Stimulated activated CD8-positive, alpha-beta memory T cell treated with anti-CD3 and anti-CD28 coated beads, Interleukin-2, amount 100 ng/mL, for 1 hour (primary cell): ENCODE measurements at regions not wholly inside any gene's neighbourhood (a gene's known extent, or its start where the extent isn't known, plus 50 kb on each side); places are given as distances from the start of the nearest gene placed in this dataset.

Experiments
- DNase-seq, 2 donors: peaks; one replicate each; pipeline ENCODE4 v3.0.0-alpha.2; 2020; ENCODE audit warnings: low read depth in 2 of 2

DNA sequence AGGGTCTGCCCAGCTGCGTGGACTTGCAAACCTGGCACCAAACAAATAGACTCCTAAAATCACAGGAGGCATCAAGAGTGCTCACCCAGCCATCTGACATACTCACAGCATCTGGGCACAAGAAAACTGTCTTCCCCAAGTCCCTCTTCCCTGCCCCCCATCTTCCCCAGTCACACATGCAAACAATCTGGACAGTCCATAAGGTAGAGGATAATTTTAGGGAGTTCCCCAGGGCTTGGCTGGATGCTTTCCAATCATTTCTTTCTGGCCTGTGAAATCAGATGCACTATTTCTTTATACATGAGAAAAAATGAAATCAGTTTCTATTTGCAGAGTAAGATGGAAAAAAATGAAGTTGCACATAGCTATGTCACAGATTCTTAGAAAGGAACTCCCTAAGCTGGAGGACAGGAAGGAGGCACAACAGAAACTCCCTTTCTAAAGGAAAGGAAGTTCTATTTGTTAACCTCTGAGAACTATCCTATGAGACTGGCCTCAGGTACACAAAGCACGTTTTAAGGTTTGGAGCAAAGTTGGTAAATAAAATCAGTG, 342.3 kb downstream of the HNRNPD start:
- DNase-seq = no peak

GRCh38 chr4:82017680-82018079, 356.1 kb downstream of the HNRNPD start:
- DNase-seq = no peak

DNA sequence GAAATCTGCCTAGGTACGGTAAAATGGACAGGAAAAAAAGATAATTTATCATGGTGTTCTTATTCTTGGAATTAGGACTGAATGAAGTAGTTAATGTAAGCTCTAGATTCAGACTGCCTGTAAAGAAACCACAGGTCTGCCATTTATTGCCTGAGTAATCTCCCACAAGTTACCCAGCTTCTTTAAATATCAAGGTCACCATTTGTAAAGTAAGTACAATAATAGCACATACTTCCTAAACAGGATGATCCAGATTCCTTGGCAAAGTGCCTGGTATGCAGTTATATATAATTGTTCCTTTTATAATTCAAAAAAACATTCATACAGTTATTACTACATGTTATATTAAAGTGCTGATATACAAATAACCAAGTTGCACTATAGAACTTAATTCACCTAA, 368.6 kb downstream of the HNRNPD start:
- DNase-seq = no peak

- no peak for DNase-seq
Measured at GRCh38 chr4:81997313-81997712, 376.5 kb downstream of the HNRNPD start.

- no peak for DNase-seq
Measured at GRCh38 chr4:81990898-81991297, 382.9 kb downstream of the HNRNPD start.

- DNase-seq = no peak
Measured at GRCh38 chr4:81990211-81990610, 383.6 kb downstream of the HNRNPD start.

DNA sequence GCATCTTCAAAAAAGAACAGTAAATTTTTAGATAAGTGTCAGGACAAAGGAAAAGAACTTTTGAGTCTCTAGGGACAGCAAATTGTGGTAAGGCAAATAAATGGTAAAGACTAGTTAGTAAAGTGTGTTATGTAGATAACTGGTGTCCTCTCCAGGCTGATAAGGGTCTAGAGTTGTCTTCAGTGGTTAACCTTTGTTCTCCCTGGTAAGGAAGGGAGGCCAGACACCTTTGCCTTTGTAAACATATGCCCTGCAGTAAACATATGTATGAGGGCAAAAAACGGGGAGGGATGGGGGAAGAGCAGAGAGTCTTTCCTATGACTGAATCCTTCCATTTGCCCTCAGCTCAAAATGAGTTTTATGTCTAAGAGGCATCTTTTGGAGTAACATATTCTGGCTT, 384.6 kb downstream of the HNRNPD start:
- no peak for DNase-seq

- DNase-seq = no peak
Measured at GRCh38 chr4:81988178-81988577, 385.6 kb downstream of the HNRNPD start.

DNA sequence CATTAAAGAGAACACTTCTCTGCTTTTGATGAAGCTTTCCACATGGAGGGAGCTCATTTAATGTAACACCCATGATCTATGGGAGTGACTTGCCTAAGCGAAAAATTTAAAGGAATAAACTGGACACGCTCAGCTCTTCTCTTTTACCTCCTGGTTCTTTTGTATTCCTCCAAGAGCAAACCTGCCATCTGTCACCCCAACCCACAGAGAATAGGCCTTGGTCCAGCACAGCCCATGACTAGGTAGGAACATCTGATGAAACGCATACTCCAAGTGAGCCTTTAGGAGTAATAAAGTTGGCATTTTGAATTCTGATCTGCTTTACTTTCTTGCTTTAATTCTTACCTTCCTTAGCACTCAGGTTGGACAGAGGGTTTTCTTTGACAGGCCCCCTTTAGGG, 389.0 kb downstream of the HNRNPD start:
- no peak for DNase-seq

- no peak for DNase-seq
Measured at GRCh38 chr4:81982846-81983540, 390.8 kb downstream of the HNRNPD start.

DNA sequence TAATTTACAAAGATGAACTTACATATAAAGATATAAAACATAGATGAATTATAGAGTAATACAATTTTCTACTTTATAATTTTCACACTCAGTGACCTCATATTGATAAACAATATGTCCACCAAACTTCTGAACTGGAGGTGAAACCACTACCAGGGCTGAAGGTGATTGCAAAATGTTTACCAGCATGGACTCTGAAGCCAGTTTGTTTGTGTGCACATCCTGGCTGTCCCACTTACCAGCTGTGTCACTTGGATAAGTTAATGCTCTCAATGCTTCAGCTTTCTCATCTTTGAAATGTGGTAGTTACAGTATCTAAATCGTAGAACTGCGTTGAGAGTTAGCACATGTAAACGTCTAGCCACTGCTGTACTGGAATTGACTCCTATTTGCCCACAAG, 392.6 kb downstream of the HNRNPD start:
- DNase-seq = no peak

DNA sequence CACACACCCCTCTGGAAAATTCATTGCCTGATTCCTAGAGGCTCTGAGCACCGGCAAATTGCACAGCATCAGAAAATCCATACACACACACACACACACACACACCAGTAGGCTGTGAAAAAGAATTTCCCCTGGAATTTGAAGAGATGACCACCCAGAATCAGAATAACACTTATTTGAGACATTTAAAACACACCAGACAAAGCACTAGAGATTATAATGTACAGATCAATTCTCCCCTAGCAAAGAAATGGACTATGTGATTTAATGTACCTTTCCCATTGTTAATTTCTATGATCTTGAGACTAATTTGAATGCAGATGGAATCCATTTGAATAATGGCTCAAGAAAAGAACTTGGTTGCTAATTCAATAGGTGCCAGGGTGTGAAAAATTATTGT, 399.3 kb downstream of the HNRNPD start:
- DNase-seq = no peak

- DNase-seq = no peak
Measured at GRCh38 chr4:81971637-81972381, 402.0 kb downstream of the HNRNPD start.

DNA sequence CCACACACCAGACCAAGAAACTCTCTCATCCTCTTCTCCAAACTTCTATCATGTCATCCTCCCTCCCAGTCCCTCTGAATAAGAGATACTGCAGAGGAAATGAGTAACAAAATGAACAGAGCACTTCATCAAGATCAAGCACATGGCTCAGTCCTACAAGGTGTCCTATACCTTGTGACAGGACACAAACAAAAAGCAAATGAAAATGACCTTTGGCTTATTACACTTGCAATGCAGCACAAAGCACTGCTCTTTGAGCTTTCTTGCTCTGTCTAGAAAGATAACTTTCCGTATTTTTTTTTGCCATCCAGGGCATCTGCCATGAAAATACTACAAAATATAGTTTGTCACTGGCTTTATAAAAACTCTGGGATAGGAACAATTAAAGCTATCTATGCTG, 402.7 kb downstream of the HNRNPD start:
- no peak for DNase-seq

GRCh38 chr4:81970454-81970853, 403.3 kb downstream of the HNRNPD start:
- no peak for DNase-seq

DNA sequence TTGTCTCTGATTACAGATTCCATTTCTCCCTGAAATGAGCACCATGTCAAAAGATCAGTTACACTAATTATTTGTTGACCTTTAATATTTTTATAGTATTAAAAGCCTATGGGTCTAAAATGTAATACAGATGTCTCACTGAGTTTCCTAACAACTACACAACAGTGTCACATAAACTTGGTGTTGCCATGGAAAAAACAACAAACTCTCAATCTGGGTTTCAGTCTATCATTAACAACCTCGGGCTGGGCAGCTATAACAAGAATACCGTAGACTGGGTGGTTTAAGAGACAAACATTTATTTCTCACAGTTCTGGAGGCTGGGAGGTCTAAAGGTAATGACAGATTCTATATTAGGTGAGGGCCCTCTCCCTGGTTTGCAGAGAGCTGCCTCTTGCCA, 407.1 kb downstream of the HNRNPD start:
- no peak for DNase-seq

GRCh38 chr4:81965911-81966310, 407.9 kb downstream of the HNRNPD start:
- no peak for DNase-seq

- no peak for DNase-seq
Measured at GRCh38 chr4:81965454-81965853, 408.3 kb downstream of the HNRNPD start.

DNA sequence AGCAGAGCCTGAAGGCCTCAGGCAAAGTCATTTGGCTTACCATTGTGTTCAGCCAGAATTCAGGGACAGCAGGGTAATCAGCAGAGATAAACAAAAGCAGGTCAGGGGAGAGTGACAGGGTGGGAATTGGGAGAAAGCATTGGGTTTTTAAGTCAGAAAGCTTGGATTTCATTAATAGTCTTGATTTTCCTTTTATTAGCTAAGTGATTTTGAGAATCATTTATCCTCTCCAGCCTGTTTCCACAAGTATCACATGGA, 410.1 kb downstream of the HNRNPD start:
- no peak for DNase-seq

GRCh38 chr4:81963015-81963762, 410.6 kb downstream of the HNRNPD start:
- no peak for DNase-seq

- no peak for DNase-seq
Measured at GRCh38 chr4:81960961-81961360, 412.8 kb downstream of the HNRNPD start.

DNA sequence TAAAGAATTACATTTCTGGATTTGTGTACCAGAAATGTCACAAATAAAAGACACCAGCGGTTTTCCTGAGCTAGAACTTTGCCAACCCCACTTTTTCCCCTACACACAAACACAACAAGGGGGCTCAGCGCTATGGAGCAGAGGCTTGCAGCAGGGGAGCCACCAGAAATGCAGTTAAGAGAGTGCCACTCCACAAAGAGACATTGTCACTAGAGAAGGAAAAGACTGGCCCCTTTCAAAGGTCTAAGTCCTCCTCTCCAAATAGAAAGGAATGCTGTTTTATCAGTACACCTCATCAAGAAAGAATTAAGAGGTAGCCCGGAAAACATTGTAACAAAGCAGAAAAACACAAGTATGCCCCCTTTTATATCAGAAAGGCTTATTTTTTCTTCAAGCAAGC, 419.5 kb downstream of the HNRNPD start:
- DNase-seq = no peak
